GM23248 (cell line): ENCODE measurements at regions not wholly inside any gene's neighbourhood (a gene's known extent, or its start where the extent isn't known, plus 50 kb on each side); places are given as distances from the start of the nearest gene placed in this dataset.

Experiments
- DNase-seq: peaks from one replicate; pipeline ENCODE4 v3.0.0-alpha.2; 2015
- H2AFZ ChIP-seq: fragments of 200-600 bp; sonication (generic); 2 replicates; pipeline ENCODE4 v1.6.1; 2016; ENCODE audit warnings: antibody characterized with exemption
- H3F3A ChIP-seq: fragments of 200-600 bp; sonication (generic); 2 replicates; pipeline ENCODE4 v1.6.1; 2016; ENCODE audit warnings: mild to moderate bottlenecking, antibody characterized with exemption, mixed run types; ENCODE audit not compliant: insufficient read depth
- H3K27ac ChIP-seq: fragments of 200-600 bp; sonication (generic); 2 replicates; pipeline ENCODE4 v1.5.1; 2016; ENCODE audit warnings: mild to moderate bottlenecking
- H3K27me3 ChIP-seq: fragments of 200-600 bp; sonication (generic); replicated peaks from 2 replicates; pipeline ENCODE4 v1.6.1; 2016; ENCODE audit warnings: mild to moderate bottlenecking; ENCODE audit not compliant: insufficient read depth
- H3K36me3 ChIP-seq: fragments of 200-600 bp; sonication (generic); 2 replicates; pipeline ENCODE4 v1.6.1; 2016; ENCODE audit warnings: low read depth, mild to moderate bottlenecking
- H3K4me1 ChIP-seq: fragments of 200-600 bp; sonication (generic); 2 replicates; pipeline ENCODE4 v1.6.1; 2016; ENCODE audit warnings: mild to moderate bottlenecking; ENCODE audit not compliant: insufficient read depth
- H3K4me2 ChIP-seq: fragments of 200-600 bp; sonication (generic); one replicate; pipeline ENCODE4 v1.6.1; 2016; ENCODE audit warnings: mild to moderate bottlenecking; ENCODE audit not compliant: unreplicated experiment
- H3K4me3 ChIP-seq: fragments of 200-600 bp; sonication (generic); 2 replicates; pipeline ENCODE4 v1.5.1; 2016; ENCODE audit warnings: mild to moderate bottlenecking
- H3K79me2 ChIP-seq: fragments of 200-600 bp; sonication (generic); 2 replicates; pipeline ENCODE4 v1.6.1; 2016; ENCODE audit warnings: mild to moderate bottlenecking; ENCODE audit not compliant: insufficient read depth
- H3K9ac ChIP-seq: fragments of 200-600 bp; sonication (generic); 2 replicates; pipeline ENCODE4 v1.6.1; 2016; ENCODE audit warnings: mild to moderate bottlenecking
- H3K9me2 ChIP-seq: fragments of 200-600 bp; sonication (generic); 2 replicates; pipeline ENCODE4 v1.6.1; 2016; ENCODE audit warnings: mixed run types, mild to moderate bottlenecking, moderate library complexity; ENCODE audit not compliant: insufficient read depth
- H3K9me3 ChIP-seq: fragments of 200-600 bp; sonication (generic); one replicate; pipeline ENCODE4 v1.6.1; 2017; ENCODE audit warnings: low read depth
- H4K20me1 ChIP-seq: fragments of 200-600 bp; sonication (generic); 2 replicates; pipeline ENCODE4 v1.6.0; 2016; ENCODE audit not compliant: insufficient read depth
- EZH2 ChIP-seq: fragments of 200-600 bp; sonication (generic); IDR thresholded peaks from 2 replicates; pipeline ENCODE4 v1.6.1; 2018; ENCODE audit warnings: antibody characterized with exemption, mild to moderate bottlenecking; ENCODE audit not compliant: insufficient read depth, poor library complexity, severe bottlenecking
- EZH2phosphoT487 ChIP-seq: fragments of 200-600 bp; sonication (generic); IDR thresholded peaks from 2 replicates; pipeline ENCODE4 v1.6.1; 2018; ENCODE audit warnings: antibody characterized with exemption, moderate library complexity, mild to moderate bottlenecking, low read depth; ENCODE audit not compliant: insufficient read depth
- WGBS, 2 experiments: methylation state at CpG; one replicate each; pipeline ENCODE4 v1.1.6; 2015 to 2017; ENCODE audit warnings: low lambda C conversion rate in 2 of 2, low coverage in 1 of 2; ENCODE audit errors: missing lambda C conversion rate in 2 of 2; 5-methylcytosine and 5-hydroxymethylcytosine counted together
- in situ Hi-C: fragments of 300-500 bp; cut with MboI; formaldehyde crosslinking; loops from 2 replicates; pipeline ENCODE4 v1.15.0; 2020

DNA sequence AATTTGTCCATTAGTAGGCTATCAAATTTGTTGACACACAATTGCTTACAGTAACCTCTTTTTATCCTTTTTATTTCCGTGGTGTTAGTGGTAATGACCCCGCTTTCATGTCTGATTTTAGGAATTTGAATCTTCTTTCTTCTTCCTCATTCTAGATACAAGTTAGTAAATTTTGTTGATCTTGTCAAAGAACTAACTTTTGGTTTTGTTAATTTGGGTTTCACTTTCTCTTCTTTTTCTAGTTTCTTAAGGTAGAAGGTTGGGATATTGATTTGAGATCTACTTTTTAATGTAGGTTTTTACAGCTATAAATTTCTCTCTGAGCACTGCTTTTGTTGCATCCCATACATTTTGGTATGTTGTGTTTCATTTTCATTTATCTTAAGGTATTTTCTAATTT, 53.3 kb upstream of the SLC7A1 start:
- H3K36me3 ChIP-seq: no peaks in the 10 kb centered on the region
- H3K4me1 ChIP-seq: peaks cover 1% of the 10 kb centered on the region; the same call in 1 of the 2 replicates
- H3K27me3 ChIP-seq: no peaks in the 10 kb centered on the region
- no peak for DNase-seq
- H3K9me3 ChIP-seq: peaks cover 7% of the 10 kb centered on the region
- H2AFZ ChIP-seq: 0 out of 2 replicates have a peak overlapping the region, but pooled peaks have one; percentile 12
- in situ Hi-C loops: no loop called here
- no peak overlapping the region for H3K4me2 ChIP-seq
- WGBS, 2 experiments: 81 to 83% methylated on average over 2 of the region's 2 CpGs
- H3K4me3 ChIP-seq: no peak overlapping the region
- TF ChIP-seq EZH2 (no peak), EZH2phosphoT487 (no peak)
- no peaks in the 10 kb centered on the region for H3F3A ChIP-seq
- H3K79me2 ChIP-seq: peaks cover 8% of the 10 kb centered on the region; the same call in 1 of the 2 replicates
- no peaks in the 10 kb centered on the region for H4K20me1 ChIP-seq
- no peak overlapping the region for H3K9ac ChIP-seq
- no peaks in the 10 kb centered on the region for H3K9me2 ChIP-seq
- H3K27ac ChIP-seq: no peak overlapping the region
